HepG2 (cell line): ENCODE measurements at regions not wholly inside any gene's neighbourhood (a gene's known extent, or its start where the extent isn't known, plus 50 kb on each side); places are given as distances from the start of the nearest gene placed in this dataset.

Experiments
- BHLHE40 ChIP-seq: IDR thresholded peaks from 2 replicates; pipeline ENCODE4 v1.6.1; 2011; ENCODE audit warnings: low read length, improper control_type of control experiment
- CHD2 ChIP-seq: IDR thresholded peaks from 2 replicates; pipeline ENCODE4 v1.6.1; 2011; ENCODE audit warnings: low read depth, low read length, improper control_type of control experiment
- CREM ChIP-seq, 2 experiments: sonication (generic) in 1 of 2; formaldehyde crosslinking in 1 of 2; IDR thresholded peaks; 2 replicates each; pipeline versions ENCODE4 v1.4.0 to v1.6.1; 2016 to 2020; ENCODE audit warnings: antibody characterized with exemption in 1 of 2, mild to moderate bottlenecking in 1 of 2, missing genetic modification reagents in 1 of 2
- EZH2 ChIP-seq: conservative IDR thresholded peaks from 2 replicates; pipeline ENCODE4 v1.6.1; 2012; ENCODE audit warnings: mild to moderate bottlenecking, low read depth, low read length, moderate library complexity
- FOXJ3 ChIP-seq: sonication (generic); formaldehyde crosslinking; IDR thresholded peaks from 2 replicates; pipeline ENCODE4 v1.4.0; 2020; ENCODE audit warnings: missing genetic modification reagents, mild to moderate bottlenecking, borderline replicate concordance
- MYC ChIP-seq: sonication (generic); formaldehyde crosslinking; IDR thresholded peaks from 2 replicates; pipeline ENCODE4 v1.9.0; 2021; ENCODE audit warnings: missing genetic modification reagents, borderline replicate concordance
- USF2 ChIP-seq, 2 experiments: sonication (generic) in 1 of 2; formaldehyde crosslinking in 1 of 2; IDR thresholded peaks; 2 replicates each; pipeline versions ENCODE4 v1.5.1 to v1.6.1; 2011 to 2020; ENCODE audit warnings: borderline replicate concordance in 1 of 2, low read depth in 1 of 2, low read length in 1 of 2, mild to moderate bottlenecking in 1 of 2, missing genetic modification reagents in 1 of 2, moderate library complexity in 1 of 2
- ZBTB26 ChIP-seq: IDR thresholded peaks from 2 replicates; pipeline ENCODE4 v1.6.1; 2016; ENCODE audit warnings: missing compliant biosample characterization, missing genetic modification reagents, borderline replicate concordance
- ZBTB33 ChIP-seq: sonication (generic); formaldehyde crosslinking; IDR thresholded peaks from 2 replicates; pipeline ENCODE4 v1.4.0; 2020; ENCODE audit warnings: missing genetic modification reagents
- ZNF274 ChIP-seq: sonication (generic); formaldehyde crosslinking; IDR thresholded peaks from 2 replicates; pipeline ENCODE4 v1.5.1; 2020; ENCODE audit warnings: mild to moderate bottlenecking, missing genetic modification reagents
- TF ChIP-seq, protein P1 (sequence below): fragments of 450-650 bp; IDR thresholded peaks from 2 replicates; pipeline ENCODE4 v1.6.1; 2017; ENCODE audit warnings: mild to moderate bottlenecking
- TF ChIP-seq, protein P2 (sequence below): sonication (generic); formaldehyde crosslinking; IDR thresholded peaks from 2 replicates; pipeline ENCODE4 v1.5.0; 2020; ENCODE audit warnings: mild to moderate bottlenecking, missing genetic modification reagents, moderate library complexity
- TF ChIP-seq, protein P3 (sequence below): sonication (generic); formaldehyde crosslinking; IDR thresholded peaks from 2 replicates; pipeline ENCODE4 v1.4.0; 2020; ENCODE audit warnings: missing genetic modification reagents, mild to moderate bottlenecking, borderline replicate concordance

DNA sequence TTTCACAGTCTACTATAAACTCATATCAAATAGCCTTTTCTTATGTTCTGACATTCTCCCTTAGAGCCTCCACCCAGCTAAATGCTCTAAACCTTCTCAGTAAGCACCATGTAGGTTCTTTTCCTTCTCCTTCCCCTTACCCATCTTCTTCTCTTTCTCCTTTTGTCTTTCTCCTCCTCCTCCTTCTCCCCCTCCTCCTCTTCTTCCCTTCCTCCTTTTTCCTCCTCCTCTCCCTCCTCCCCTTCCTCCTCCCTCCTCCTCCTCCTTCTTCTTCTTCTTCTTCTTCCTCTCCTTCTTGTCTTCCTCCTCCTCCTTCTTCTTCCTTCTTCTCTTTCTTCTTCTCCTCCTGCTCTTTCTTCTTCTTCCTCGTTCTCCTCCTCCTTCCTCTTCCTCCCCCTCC is 85.2 kb upstream of the KCNAB1 start:
- TF ChIP-seq, protein P1, sequence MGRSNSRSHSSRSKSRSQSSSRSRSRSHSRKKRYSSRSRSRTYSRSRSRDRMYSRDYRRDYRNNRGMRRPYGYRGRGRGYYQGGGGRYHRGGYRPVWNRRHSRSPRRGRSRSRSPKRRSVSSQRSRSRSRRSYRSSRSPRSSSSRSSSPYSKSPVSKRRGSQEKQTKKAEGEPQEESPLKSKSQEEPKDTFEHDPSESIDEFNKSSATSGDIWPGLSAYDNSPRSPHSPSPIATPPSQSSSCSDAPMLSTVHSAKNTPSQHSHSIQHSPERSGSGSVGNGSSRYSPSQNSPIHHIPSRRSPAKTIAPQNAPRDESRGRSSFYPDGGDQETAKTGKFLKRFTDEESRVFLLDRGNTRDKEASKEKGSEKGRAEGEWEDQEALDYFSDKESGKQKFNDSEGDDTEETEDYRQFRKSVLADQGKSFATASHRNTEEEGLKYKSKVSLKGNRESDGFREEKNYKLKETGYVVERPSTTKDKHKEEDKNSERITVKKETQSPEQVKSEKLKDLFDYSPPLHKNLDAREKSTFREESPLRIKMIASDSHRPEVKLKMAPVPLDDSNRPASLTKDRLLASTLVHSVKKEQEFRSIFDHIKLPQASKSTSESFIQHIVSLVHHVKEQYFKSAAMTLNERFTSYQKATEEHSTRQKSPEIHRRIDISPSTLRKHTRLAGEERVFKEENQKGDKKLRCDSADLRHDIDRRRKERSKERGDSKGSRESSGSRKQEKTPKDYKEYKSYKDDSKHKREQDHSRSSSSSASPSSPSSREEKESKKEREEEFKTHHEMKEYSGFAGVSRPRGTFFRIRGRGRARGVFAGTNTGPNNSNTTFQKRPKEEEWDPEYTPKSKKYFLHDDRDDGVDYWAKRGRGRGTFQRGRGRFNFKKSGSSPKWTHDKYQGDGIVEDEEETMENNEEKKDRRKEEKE: no peak
- TF ChIP-seq FOXJ3: no peak
- no peak for TF ChIP-seq EZH2
- no peak for TF ChIP-seq CHD2
- TF ChIP-seq ZBTB26 (CRISPR knock-in tag): no peak
- TF ChIP-seq, protein P2, sequence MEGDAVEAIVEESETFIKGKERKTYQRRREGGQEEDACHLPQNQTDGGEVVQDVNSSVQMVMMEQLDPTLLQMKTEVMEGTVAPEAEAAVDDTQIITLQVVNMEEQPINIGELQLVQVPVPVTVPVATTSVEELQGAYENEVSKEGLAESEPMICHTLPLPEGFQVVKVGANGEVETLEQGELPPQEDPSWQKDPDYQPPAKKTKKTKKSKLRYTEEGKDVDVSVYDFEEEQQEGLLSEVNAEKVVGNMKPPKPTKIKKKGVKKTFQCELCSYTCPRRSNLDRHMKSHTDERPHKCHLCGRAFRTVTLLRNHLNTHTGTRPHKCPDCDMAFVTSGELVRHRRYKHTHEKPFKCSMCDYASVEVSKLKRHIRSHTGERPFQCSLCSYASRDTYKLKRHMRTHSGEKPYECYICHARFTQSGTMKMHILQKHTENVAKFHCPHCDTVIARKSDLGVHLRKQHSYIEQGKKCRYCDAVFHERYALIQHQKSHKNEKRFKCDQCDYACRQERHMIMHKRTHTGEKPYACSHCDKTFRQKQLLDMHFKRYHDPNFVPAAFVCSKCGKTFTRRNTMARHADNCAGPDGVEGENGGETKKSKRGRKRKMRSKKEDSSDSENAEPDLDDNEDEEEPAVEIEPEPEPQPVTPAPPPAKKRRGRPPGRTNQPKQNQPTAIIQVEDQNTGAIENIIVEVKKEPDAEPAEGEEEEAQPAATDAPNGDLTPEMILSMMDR (CRISPR knock-in tag): no peak
- TF ChIP-seq BHLHE40: no peak
- no peak for TF ChIP-seq ZBTB33 (CRISPR knock-in tag)
- no peak for TF ChIP-seq CREM (IDR thresholded peaks at IDR 0.05)
- no peak for TF ChIP-seq CREM (CRISPR knock-in tag; IDR thresholded peaks at IDR 0.05)
- no peak for TF ChIP-seq MYC (CRISPR knock-in tag)
- TF ChIP-seq, protein P3, sequence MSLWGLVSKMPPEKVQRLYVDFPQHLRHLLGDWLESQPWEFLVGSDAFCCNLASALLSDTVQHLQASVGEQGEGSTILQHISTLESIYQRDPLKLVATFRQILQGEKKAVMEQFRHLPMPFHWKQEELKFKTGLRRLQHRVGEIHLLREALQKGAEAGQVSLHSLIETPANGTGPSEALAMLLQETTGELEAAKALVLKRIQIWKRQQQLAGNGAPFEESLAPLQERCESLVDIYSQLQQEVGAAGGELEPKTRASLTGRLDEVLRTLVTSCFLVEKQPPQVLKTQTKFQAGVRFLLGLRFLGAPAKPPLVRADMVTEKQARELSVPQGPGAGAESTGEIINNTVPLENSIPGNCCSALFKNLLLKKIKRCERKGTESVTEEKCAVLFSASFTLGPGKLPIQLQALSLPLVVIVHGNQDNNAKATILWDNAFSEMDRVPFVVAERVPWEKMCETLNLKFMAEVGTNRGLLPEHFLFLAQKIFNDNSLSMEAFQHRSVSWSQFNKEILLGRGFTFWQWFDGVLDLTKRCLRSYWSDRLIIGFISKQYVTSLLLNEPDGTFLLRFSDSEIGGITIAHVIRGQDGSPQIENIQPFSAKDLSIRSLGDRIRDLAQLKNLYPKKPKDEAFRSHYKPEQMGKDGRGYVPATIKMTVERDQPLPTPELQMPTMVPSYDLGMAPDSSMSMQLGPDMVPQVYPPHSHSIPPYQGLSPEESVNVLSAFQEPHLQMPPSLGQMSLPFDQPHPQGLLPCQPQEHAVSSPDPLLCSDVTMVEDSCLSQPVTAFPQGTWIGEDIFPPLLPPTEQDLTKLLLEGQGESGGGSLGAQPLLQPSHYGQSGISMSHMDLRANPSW: no peak
- no peak for TF ChIP-seq ZNF274 (CRISPR knock-in tag)
- TF ChIP-seq USF2 (IDR thresholded peaks at IDR 0.05; ENCODE audit: low read depth, low read length): no peak
- TF ChIP-seq USF2 (CRISPR knock-in tag; IDR thresholded peaks at IDR 0.05; ENCODE audit: borderline replicate concordance): no peak
